HG02759 (cell line): ENCODE measurements at regions not wholly inside any gene's neighbourhood (a gene's known extent, or its start where the extent isn't known, plus 50 kb on each side); places are given as distances from the start of the nearest gene placed in this dataset.
"Not testable (repeated sequence)": the region's sequence is repeated elsewhere in the genome, so short reads cannot be mapped to it uniquely, and the experiment has no call there.

Experiments
- ATAC-seq: cut with Tn5 transposase; IDR thresholded peaks from one replicate; pipeline ENCODE4 v1.9.1; 2021; ENCODE audit warnings: mild to moderate bottlenecking, moderate library complexity; ENCODE audit not compliant: unreplicated experiment

- no peak for ATAC-seq
Measured at GRCh38 chr9:38134611-38135237, 65.7 kb upstream of the SHB start.

- no peak for ATAC-seq
Measured at GRCh38 chr9:38133595-38133994, 64.6 kb upstream of the SHB start.

GRCh38 chr9:38132956-38133355 lies 63.9 kb upstream of the SHB start:
- no peak for ATAC-seq

GRCh38 chr9:38131729-38132128 lies 62.7 kb upstream of the SHB start:
- no peak for ATAC-seq

GRCh38 chr9:38130724-38131123 lies 61.7 kb upstream of the SHB start:
- ATAC-seq, result no peak

- ATAC-seq, result no peak
Measured at GRCh38 chr9:38129366-38129765, 60.3 kb upstream of the SHB start.

GRCh38 chr9:38128752-38129270 lies 59.8 kb upstream of the SHB start:
- ATAC-seq, result no peak

GRCh38 chr9:38127271-38127839 lies 58.3 kb upstream of the SHB start:
- no peak for ATAC-seq

GRCh38 chr9:38126730-38127129 lies 57.7 kb upstream of the SHB start:
- ATAC-seq, result no peak

- no peak for ATAC-seq
Measured at GRCh38 chr9:38125889-38126288, 56.9 kb upstream of the SHB start.

GRCh38 chr9:38123359-38123758 lies 54.3 kb upstream of the SHB start:
- ATAC-seq, result not testable (repeated sequence)

- no peak for ATAC-seq
Measured at GRCh38 chr9:38120961-38121360, 51.9 kb upstream of the SHB start.

GRCh38 chr9:38119560-38120236 lies 50.7 kb upstream of the SHB start:
- ATAC-seq, result no peak

GRCh38 chr9:38118862-38119438 lies 49.9 kb upstream of the SHB start:
- no peak for ATAC-seq
